Stimulated activated CD4-positive, alpha-beta T cell treated with anti-CD3 and anti-CD28 coated beads, TNF-alpha, amount 100 ng/mL, for 4 hours (primary cell): ENCODE measurements at regions not wholly inside any gene's neighbourhood (a gene's known extent, or its start where the extent isn't known, plus 50 kb on each side); places are given as distances from the start of the nearest gene placed in this dataset.

Experiments
- DNase-seq, 3 experiments: peaks; one replicate each; pipeline ENCODE4 v3.0.0-alpha.2; 2020; ENCODE audit warnings: low read depth in 3 of 3

DNA sequence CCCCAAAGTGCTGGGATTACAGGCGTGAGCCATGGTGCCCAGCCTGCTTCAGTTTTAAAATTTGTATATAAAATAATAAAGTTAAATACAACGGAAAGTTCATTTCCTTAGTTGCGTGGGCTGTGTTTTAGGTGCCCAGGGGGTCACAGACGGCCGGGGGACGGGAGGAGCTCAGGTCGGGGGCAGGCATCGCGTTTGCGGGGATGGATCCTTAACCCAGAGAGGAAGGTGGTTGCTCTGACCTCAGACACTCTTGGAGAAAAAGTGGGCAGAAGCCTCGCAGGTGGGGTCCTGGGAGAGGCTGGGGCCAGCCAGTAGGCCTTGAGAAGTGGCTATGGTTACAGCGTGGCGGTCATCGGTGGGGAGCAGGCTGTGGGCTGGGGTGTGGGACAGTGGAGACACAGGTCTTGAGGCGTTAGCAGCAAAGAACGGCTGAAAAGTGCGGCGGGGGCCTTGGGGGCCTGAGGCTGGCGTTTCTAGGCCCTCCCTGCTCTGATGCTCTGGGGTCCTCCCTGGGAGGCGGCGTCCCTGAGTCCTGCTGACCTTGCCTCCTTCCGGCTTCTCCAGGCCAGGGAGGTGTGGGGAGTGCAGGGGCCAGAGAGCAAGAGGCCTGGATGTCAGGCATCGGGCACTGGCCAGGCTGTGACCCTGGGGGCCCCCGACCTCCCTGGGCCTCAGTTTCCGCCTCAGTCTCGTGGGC is 54.4 kb downstream of the UNCX start:
- DNase-seq, result no peak

DNA sequence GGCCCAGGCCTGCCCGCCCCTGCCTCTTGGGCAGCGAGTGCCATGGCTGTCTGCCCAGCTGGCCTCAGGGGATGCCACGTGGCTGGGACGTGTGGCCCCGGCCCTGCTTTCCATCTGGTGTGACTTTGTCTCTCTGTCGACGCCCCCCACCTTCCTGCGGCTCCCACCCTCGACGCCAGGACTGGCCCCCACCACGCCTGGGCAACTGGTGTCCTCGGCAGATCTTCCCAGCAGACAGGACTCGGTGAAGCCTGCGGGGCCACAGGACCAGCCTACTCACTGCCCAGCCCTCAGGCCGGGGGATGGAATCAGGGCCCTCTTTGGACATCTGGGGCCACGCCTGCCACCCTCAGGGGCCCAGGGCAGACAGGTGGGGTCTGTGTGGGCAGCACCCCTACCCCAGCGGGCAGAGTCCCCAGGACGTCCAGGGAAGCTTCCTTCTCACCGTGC is 55.1 kb downstream of the UNCX start:
- no peak for DNase-seq

DNA sequence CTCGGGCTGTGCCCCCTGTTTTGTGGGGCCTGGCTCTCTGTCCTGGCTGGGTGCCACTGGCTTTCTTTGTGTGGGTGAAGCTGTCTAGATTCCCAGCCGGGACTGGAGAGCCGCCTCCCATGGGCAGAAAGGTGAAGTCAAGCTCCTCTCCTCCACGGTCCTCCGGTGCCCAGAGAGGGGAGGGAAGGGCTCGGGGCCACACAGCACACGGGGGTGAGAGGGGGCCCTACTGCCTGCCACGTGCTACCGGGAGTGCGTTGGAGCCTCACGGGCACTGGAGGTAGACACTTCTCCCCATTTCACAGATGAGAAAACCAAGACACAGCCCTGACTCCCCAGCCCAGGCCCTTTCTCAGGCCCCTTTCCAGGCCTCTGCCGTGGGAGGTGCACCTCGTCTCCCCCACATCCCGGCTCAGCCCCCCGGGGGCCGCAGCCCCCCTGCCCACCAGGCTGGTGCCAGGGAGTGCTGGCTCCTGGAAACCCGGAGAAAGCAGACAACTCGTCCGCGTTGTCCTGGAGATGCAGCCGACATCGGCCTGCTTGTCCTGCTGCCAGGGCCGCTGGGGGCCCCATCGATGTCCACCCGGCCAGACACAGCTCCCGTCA is 55.8 kb downstream of the UNCX start:
- DNase-seq, result no peak

DNA sequence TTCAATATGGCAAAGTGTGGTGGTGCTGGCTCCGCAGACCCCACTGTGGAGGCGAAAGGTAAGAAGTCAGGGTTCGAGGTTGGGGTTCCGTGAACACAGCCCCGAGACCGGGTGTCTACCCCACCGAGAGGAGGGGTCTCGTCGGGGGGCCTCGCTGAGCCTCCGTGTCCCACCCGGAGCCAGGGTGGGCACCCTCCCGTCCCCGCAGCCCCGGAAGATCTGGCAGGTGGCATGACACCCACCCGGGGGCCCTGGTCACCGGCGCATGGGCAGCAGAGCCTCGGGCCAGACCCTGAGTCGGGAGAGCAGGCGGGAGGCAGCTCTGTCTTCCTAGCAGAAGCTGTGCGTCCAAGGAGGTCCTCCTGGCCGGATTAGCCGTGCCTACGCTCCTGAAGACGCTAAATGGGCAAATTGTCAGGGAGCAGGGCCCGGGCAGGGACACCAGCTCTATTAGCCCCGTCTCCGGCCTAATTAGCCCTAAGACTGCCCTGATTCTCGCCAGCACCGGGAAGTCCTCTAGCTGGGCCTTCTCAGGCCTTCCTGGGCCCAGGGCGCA is 56.4 kb downstream of the UNCX start:
- no peak for DNase-seq

DNA sequence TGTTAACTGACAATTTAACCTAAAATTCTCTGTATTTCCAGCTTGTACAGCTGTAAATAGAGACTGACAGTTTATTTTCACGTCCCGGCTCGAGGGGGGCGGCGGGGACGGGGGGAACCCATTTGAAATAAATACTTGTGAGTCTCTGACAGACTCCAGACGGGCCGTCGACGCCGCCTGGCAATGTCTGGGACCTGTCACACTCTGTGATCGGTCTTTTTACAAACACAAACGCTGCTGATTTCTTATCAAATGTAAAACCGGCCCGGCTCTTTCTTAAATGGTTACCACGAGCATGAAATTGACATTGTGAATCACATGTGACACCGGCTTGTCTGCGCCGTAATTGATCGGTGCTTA is 57.0 kb downstream of the UNCX start:
- DNase-seq, result no peak

DNA sequence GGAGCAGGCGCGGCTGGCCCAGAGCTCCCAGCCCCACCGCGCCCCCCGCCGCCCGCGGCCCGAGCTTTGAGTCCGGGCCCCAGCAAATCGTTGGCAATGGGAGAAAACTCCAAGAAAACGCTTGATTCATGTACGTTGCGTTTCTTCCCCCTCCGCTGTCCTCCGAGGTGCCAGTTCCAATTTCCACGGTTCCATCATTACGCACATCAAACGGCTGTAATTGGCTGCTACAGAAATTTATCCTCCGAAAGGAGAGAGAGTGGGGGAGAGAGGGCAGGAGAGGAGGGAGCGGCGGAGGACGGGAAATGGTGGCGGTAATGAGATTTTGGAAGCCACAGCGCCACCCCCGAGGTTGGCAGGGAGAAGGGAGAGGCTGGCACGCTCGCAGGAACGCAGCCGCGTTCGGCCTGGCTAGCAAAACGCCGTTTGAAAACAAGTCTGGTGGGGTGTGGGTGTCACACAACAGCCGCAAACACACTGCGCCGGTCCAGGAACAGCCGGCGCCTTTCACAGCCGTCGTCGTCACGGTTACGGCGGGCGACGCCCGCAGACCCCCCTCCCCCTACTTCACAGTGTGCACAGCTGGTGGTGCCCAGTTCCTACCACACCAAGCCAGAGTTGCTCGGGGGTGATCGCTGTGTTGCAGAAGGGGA is 57.5 kb downstream of the UNCX start:
- DNase-seq, result no peak

DNA sequence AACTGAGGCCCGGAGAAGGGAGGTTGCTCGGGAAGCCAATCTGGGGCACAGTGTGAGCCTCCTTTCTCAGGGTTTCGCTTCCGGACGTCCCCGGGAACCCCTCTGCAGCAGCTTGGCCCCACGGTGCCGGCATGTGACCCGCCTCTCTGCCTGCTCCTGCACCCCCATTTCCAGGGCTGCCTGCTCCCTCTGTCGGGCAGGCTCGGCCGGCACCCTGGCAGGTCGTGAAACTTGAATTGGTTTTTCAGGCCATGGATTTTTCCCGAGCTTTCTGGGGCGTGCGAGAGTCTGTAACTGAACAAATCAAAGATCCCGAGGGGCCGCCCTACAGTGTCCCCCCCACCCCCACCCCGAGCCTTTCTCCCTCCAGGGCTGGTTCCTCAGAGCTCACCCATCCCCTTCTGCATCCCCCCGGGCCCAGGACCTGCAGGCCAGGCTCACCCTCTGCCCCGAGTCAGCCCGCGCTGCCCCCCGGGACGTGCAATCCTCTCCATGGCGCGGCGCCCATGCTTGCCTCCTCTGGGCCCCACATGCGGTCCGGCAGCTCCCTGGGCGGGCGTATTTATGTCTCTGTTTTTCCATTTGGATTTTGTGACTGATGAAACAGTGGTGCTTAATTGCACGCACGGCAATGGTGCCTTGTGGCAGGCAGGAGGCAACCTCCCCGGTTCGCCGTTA is 58.1 kb downstream of the UNCX start:
- DNase-seq, result no peak

DNA sequence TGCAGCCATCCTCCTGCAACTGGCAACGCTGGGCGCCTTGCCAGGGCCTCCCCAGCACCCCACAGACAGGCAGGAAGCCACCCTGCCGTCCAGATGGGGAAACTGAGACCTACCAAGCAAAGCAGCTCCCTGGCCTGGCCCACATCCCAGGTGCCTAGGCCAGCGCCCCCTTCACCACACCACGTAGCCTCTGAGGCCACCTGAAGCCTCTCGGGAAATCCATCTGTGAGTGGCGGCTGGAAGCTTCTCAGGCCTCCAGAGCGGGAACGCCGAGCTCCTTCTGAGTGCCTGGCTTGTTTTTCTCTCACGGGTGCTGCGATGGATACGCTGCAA is 58.7 kb downstream of the UNCX start:
- no peak for DNase-seq

DNA sequence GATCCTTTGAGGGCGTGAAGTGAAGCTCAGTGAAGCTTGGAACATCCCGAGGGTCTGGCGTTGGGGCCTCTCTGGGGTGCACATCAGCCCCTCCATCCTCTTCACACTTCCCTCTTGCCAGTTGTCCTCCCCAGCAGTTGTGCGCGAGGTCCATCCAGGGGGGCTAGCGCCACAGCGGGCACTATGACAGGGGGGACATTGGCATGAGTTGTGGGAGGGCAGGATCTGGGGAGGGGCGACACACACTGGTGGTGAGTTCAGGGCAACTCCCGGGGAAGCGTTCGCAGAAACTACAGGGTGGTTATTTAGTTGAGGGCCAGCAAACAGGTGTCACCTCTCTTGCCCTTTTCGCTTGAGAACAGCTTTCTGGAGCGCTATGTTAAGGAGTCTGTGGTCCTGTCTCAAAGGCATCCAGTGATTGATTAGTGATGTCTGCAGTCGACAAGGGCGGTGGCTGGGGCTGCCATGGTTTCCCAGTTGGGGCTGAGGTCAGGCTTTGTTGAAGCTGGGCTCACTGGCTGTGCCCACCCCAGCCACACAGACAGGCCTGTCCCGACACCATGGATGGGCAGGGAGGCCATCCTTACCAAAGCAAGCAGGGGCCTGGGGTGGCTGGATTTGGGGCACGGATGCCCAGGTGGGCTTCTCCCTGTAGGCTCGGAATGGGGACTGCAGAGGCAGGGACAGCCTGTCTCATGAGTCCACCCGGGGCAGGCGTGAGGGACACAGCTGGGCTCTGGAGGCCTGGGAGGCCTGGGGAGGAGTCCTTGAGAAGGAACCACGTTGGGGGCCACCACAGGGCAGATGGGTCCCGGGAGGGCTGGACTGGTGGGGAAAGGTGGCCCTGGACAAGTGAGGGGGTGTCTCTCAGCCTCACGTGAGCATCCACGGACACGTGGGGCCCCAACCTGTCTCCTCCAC is 59.4 kb downstream of the UNCX start:
- no peak for DNase-seq

DNA sequence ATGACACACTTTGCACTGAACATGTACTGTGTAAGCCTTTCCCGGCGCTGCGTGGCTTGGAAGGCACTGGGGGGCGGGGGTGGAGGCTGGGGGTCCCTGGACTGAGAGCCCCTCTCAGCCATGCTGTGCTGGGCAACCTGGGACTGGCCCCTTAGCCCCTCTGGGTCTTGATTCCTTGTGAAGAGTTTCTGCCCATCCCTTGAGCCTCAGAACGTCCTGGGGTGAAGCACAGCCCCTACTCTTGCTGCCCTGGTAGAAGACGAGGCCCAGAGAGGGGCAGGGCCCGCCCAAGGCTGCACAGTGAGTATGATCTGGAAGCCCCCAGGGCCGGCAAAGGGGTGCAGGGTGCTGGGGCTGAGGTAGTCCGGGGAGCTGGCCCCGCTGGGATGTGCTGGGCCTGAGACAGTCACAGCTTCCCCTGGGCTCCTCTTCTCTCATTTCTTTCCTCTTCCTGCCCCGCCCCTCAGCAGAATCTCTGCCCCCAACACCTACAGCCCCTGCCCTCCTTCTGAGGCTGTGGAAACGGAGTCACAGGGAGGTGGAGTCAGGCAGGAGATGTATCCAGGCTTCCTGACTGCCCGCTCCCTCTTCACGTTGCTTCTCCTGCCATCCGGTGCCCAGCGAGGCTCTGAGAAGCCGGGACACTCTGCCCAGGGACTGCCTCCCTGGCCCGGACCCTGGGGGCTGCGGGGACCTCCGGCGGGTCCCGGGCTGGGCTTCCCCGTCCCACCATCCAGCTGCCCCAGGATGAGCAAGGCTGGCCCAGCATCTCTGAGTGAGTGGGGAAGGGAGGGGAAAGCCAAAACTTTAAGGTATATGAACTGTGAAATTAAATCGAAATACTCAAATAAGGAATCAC is 60.5 kb downstream of the UNCX start:
- DNase-seq, result no peak

DNA sequence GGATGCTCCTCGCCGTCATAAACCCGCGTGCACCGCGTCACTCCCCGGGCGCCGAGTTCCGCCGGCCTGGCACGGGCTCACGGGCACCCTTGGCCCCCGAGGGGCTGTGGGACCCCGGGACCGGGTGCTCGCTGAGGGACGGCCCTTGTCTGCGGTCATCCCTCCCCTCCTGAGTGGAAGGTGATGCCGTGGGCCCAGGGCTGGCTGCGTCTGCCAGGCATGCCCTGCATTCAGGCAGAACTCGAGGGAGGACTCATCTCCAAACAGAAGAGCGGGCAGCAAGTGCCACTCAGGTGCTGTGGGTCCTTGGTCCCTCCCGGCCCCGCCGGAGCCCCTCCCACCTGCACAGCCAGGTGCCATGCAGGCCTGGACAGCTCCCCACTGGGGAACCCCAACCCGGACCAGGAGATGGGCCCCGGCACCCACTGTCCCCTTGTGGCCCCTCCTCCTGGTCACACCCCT is 61.3 kb downstream of the UNCX start:
- no peak for DNase-seq

DNA sequence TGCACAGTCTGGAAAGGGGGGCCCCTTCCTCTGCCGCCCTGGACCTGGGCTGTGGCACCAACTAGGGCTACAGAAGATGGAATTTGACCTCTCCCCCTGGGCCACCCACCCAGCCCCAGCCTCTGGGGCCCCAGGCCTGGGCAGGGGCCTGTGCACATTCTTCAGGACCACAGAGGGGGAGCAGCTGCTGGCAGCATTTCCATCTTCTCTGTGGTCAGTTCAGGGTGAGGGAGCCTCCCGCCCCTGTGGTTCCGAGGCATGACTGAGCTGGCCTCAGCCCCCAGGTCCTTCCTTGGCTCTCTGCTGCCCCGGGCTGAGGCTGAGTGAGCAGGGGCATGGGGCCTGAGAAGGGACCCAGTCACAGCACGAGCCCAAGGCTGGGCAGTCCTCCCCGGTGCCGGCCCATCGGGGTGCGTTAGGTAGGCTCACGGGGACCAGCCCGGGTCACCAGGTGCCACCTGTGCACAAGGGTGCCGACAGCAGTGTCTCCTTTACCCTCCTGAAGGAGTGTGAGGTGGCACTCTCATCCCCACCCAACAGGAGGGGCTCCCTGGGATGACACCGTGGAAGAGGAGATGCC is 63.2 kb downstream of the UNCX start:
- no peak for DNase-seq

DNA sequence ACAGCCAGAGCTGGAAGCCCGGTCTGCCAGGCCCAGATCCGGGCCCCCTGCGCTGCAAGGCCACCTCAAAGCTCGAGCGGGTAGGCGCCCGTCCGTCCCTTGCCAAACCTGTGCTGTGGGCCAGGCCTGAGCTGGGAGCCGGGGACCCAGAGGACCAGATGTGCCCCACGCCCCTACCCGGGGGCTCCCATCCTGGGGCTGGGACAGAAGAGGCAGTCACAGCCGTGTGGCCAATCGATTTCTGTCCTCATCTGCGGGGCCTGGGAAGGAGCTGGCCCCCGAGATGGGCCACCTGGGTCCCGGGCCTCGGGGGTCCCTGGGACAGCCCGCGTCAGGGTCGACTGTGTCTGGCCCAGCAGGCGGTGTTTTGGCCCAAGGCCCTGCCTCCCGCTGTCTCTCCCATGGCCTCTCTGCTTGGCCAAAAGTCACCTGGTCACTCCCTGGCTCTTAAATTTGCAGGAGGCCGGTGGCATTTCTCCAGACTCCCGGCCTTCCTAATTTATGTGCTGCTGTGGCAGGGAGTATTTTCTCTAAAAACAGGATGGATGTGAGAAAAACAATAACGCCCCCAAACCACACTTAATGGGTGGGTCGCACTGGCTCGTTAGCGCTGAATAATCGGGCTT is 63.8 kb downstream of the UNCX start:
- DNase-seq, result no peak

DNA sequence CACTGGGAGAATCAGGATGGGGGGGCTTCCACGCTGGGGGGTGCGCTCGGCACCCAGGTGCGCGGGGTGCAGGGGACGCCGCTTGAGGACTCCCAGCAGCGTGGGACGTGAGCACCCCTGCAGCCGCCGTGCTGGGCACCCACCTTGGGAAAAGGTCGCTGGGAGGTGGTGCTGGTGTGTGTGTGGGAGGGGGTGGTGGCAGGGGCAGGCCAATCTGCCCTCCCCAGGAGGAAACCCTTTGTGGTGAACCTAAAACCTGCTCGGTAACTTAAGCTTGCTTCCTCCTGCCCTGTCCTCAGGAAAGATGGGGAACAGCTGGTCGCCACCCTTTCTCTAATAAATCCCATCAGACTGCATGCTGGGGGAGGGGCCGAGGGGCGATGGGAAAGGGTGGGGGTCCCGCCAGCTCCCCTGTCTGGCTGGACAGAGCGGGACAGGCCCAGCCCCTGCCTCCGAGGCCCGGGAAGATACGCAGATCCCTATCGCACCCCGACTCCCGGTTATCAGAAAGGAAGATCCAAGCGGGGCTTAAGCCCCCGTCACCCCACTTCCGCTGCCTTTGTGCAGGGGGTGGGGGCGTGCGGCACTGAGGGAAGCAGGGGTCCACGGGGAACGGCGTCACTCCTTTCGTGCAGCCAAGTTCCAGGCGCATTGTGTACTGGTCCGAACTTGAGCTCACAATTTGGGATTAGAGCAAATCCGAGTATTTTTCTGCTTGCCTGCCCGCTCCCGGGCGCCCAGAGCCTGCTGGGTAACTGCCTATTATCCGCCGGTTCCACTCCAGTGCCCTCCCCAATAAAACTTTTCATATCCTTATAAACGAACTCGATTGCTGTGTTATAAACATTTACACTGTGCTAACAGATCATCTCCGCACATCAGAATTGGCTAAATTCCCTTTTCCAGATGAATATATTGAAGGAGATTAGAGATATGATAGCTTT is 64.6 kb downstream of the UNCX start:
- DNase-seq, result no peak

DNA sequence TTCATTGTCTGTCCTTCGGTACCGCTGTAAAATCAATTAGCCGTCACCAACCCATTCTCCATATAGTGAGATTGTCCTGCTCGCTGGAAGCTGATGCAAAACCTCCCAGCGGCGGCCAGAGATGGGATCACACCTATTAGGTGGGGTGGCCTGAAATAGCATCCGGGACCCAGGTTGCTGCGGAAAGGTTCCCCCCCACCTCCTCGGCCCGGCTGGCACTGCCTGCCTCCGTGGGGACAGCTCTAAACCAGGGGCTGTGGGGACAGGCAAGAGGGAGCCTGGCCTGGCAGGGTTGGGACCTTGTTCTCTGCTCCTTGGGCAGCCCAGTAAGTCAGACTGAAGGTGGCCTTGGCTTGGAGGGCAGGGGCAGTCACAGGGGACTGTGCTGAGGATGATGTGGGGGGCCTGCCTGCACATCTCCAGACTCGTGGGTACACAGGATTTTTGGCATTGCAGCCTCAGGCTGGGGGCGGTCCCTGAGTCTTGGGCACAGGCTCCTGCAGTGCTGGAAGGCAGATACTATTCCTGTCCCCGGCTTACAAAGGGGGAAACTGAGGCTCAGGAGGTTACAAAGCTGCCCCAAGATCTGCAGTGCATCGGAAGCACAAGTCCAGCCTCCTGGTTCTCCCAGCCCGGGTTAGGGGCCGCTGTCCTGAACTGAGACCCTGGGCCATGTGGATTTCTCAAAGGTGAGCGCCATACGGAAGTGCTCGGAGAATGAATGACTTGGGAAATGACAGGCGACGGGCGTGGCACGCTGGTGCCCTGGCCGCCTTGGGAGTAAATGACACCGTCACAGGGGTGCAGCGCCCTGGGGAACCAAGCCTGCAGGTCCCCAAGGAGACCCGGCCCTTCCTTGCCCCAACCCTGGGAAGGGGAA is 65.6 kb downstream of the UNCX start:
- no peak for DNase-seq

DNA sequence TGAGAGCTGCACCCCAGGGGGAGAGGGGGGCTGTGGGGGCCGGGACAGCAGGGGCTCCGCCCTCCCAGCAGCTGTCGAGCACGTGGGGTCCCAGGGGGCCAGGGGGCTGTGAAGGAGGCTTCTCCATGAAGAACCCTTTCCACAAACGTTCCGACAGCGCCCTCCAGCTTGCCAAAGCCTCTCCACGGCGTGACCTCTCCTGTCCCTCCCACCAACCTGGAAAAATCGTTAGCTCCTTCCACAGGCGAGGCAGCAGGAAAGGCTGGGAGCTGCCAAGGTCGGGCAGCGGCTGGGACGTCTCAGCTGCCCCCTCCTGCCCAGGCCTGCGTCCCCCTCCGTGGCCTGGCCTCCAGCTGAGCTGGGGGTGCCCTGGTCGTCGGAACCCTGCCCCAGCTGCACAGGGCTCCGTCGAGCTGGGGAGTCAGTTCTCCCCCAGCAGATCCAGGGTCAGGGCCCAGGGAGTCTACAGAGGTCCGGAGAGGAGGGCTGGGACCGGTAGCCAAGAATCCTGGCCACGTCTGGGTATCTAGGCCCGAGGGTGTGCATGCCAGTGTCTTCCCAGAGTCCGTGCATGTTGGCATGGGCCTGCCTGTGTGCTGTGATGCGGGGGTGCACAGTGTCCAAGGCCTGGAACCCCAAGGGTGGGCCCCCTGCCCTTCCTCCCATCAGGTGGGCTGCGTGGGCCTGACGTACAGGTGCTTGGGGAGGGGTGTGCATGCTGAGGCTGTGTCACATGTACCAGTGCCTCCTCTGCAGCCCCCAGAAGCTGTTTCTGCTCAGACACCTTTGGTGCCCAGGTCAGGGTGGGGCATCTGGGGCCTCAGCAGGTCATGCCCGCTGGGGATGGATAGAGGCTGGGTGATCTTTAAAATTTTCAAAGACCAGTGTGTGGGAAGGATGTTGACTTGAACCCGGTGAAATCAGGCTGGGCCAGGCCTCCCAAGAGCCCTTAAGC is 66.5 kb downstream of the UNCX start:
- no peak for DNase-seq
